A172 (cell line): ENCODE measurements at regions not wholly inside any gene's neighbourhood (a gene's known extent, or its start where the extent isn't known, plus 50 kb on each side); places are given as distances from the start of the nearest gene placed in this dataset.
A peak's percentile ranks its signal among the peaks of the same experiment; 100 is the strongest.

Experiments used
- DNase-seq: peaks from one replicate; pipeline ENCODE4 v3.0.0-alpha.2; 2015; ENCODE audit warnings: low spot score

DNA sequence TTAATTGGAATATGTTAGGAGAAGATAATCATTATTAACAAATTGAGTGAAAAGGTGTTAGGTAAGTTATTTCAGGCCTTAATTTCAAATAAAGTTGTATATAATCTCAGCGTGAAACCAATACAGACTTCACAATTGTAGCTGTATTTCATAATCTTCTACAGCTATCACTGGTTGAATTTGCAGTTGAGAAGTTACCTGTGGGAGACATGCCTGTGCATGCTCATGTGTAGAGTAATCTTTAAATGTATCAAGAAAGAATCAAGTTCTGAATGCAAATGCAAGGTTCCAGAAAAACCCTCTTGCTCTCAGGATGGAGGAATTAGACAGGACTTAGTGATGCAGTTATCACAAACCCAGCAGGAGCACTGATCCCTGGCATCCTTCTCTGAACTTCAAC, 938.4 kb upstream of the SLC10A2 start:
- DNase-seq, result no peak

GRCh38 chr13:104002216-104002615, 936.0 kb upstream of the SLC10A2 start:
- DNase-seq, result no peak

DNA sequence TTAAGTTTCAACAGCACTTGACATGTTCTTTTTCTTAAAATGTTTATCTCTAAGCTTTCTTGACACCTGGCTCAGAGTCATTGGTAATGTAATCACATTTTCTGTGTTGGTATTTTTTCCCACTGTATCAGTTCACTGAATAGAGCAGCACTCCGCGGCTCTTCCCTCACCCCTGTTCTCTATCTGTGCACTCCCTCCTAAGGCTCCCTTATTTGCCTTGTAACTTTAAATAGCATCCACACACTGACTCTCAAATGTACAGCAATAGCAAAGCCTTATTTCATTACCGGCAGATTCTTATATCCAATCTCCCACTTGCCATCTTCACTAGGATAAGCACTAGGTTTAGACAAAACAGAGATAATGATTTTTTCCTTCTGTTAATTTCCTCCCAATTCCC, 935.5 kb upstream of the SLC10A2 start:
- DNase-seq, result no peak

GRCh38 chr13:103996733-103997132, 930.5 kb upstream of the SLC10A2 start:
- DNase-seq, result no peak

DNA sequence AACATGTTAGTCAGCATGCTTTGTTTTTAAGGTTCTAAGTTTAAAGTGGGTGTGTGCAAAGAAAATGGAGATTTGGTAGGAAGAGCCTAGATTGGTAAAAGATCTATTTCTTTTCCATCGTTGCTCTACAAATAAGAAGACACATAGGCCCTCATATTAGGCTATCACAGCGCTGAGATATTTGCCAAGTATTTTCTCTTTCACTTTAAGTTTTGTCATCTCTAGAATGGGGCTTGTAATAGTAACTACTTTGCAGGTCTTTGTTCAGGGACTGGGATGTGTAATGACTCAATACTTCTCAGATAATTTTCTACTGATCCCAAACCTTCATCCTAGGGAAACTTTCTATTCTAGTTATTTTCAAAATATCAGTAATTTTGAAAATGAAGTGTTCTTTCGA, 917.7 kb upstream of the SLC10A2 start:
- no peak for DNase-seq

DNA sequence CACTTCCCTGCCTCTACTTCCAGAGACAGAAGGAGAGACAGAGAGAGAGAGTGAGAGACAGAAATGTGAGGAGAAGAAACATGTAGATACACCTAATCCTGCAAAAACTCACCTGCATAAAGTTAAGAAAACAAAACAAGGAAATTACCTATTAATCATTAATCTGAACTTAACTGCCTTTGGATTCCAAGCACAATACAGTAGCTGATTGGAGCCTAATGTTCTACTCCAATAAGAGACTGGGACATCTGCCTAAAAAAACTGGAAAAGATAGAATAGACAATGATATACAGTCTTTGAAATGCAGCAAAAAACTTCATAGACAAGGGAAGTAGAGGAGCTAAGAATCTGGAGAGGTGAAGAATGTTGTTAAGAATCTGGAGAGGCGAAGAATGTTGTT, 910.2 kb upstream of the SLC10A2 start:
- no peak for DNase-seq

DNA sequence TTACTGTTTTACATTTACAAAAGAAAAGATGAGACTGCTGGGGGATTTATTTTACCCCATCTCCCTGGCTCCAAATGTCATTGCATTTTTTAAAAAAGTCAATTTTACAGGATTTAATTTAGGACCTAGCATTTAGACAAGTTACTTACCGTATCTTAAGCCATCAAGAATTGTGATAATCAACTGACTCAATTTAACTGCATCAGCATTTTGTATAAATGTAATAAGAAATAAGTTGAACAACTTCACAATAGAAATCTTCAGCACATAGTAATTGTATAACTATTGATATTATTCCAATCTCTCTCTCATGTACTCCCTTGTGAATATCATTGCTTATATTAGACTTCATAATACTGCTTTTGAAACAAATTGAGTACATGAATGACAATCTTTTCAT, 907.5 kb upstream of the SLC10A2 start:
- DNase-seq, result no peak

DNA sequence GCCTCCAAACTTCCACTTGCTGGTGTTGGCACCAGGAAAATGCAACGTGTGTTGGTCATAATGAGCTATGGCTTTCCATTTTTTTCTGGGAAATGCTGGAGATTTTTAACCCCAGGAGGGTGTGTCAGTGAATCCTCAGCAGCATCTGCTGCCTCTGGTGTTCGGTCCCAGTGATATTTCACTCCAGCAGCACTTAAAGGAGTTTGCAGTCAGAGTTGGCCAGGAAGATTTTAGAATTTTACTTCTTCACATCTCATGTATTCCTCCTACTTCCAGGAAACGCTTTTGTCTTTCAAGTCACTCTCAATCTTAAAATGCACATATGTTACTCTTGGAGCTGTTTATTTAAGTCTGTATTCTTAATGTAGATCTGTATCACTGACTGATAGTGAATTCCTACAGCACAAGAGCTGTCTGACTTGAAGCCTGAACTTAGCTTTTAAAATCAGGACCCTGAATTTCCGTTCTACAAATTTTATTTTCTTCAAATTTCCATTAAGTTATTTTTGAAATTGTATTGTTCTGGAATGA, 903.4 kb upstream of the SLC10A2 start:
- no peak for DNase-seq

DNA sequence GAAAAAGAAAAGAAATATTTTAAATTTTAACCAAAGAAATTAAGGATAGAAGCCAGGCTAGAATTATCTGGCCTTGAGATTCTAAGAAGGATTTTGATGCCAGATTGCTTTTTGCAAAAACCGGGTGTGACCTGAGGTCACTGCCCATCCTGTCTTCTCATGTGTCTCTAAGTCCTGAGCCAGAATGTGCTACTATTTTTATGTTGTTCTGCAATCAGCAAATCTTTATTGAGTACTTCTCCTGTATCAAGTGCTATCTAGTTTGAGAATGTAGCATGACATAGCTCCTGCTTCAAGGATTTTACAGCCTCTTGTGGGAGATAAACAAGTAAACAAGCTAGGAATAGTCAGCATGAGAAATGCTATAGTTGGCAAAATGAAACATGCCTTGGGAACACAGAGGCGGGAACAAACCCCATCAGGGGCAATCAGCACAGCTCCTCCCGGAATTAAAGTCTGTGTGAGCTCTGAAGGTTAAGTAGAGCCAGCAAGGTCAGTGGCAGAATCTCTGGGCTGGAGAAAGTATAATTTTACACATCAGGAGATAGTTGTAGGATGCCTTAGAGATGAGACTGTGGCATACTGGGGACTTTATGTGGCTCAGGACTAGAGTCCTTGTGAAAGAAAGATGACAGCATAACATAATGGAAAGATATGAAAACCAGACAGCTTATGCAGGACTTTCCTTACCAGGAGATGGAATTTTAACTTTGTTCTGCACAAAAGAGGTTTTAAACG, 899.5 kb upstream of the SLC10A2 start:
- DNase-seq, result no peak

DNA sequence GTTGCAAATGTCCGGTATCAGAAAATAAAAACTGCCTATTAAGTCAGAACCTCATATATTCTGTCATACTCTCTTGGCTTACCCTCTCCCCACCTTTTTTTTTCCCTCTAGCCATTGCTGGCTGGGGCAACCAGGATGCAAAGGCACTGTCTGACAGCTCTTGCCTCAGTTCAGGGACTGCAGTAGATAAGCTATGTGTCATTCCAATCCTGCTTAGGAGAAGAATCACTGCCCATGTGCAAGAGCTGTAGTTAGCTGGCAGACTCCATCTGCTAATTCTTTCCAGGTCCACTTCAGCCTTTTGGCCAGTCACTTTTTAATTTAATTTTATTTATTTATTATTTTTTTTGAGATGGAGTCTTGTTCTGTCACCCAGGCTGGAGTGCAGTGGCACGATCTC, 895.6 kb upstream of the SLC10A2 start:
- no peak for DNase-seq

DNA sequence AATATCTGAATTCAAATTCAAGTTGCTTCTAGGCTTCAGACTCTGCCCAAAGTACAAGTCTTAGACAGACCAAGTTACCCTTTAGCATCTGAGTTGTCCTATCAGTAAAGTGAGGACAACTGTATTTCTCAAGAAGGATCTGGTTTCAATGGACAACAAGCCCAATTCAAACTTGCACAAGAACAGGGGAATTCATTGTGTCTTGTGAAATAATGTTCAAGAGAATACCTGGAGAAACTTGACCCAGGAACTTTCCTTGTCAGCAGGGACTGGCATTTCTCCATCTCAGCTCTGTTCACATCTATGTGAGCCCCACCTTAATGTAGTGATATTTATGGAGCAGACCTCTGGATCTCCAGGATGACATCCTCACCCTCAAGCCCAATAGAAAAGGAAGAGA, 894.9 kb upstream of the SLC10A2 start:
- no peak for DNase-seq

- DNase-seq, result no peak
These were observed 893.8 kb upstream of the SLC10A2 start for GRCh38 chr13:103960001-103960400.

- no peak for DNase-seq
These were observed 892.5 kb upstream of the SLC10A2 start for GRCh38 chr13:103958691-103959090.

- DNase-seq, result no peak
These were observed 891.7 kb upstream of the SLC10A2 start for GRCh38 chr13:103957939-103958338.

DNA sequence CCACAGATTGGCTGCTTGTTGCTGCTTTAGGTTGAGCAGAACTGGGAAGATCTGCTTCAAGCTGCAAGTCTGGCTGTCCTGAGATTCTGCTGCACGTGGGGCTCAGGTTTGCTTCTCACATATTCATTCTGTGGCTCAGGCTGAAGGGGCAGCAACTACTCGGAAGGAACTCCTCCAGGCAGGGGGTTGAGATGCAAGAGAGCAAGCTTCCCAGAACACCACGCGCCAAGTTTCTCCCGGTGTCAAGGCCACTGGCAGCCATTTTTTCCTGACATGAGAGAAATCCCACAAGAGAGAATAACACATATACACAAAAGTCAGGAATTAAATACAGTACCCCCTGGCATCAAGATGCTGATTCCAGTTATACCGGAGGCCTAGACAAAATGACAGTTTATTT, 887.6 kb upstream of the SLC10A2 start:
- no peak for DNase-seq

DNA sequence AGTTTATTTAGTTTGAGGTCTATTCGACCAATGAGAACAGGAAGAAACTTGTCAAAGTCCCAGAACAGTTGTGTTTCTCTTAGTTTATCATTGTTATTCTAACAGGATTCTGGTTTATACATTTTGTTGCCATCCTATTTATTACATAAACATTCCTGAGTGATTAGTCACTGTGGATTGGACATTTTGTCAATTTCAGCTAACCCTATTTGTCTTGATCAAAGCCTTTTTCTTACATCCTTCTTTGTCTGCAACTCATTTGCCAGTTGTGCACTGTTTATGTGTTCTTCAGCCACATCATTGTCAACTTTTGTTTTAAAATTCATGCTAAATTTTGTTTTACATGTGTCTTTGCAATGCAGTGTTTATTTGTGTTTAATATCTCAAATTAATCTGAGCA, 886.0 kb upstream of the SLC10A2 start:
- no peak for DNase-seq

DNA sequence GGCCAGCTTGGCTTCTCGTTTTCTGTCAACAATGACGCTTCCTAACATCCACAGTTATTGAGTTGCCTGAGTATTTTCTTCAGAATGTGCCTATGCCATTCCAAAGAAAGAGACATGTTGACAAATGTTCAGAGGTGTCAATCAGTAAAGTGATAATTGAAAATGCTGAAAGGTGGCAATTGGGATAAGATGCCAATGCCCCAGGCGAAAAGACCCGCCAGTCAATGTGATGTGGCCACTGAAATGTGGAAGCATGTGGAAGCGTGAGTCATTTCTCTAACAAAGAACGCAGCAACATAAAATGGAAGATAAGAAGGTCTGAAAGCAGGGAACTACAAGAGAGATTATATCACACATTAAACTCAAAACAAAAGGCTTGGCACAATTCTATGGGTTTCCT, 882.2 kb upstream of the SLC10A2 start:
- DNase-seq, result peak; percentile 16

DNA sequence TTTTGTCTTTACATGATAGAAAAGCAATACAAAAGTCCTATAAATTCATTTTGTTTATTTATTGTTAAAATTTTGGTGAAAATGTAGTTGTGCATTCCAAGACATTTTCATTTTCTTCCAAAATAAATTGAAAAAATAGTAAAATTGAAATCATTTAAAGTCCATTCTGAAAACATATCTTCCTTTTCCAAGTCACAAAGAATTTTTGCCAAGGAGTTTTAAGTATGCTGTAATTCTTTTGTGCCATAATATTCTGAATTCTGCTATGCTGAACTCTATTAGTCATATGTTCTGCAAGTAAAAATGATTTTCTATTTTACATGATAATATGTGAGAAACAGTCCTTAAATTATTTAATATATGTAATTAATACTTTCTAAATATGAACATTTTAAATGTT, 879.6 kb upstream of the SLC10A2 start:
- no peak for DNase-seq

GRCh38 chr13:103941506-103942140, 875.4 kb upstream of the SLC10A2 start:
- DNase-seq, result no peak

- no peak for DNase-seq
These were observed 868.9 kb upstream of the SLC10A2 start for GRCh38 chr13:103935117-103935516.

DNA sequence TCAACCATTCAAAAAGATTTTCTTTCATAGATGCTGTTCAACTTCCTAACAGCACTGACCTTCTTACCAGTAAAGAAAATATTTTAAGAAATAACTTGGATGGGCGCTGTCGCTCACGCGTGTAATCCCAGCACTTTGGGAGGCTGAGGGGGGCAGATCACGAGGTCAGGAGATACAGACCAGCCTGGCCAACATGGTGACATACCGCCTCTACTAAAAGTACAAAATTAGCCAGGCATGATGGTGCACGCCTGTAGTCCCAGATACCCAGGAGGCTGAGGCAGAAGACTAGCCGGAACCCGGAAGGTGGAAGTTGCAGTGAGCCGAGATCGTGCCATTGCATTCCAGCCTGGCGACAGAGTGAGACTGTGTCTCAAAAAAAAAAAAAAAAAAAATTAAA, 865.7 kb upstream of the SLC10A2 start:
- no peak for DNase-seq

- DNase-seq, result no peak
These were observed 865.2 kb upstream of the SLC10A2 start for GRCh38 chr13:103931331-103931845.

DNA sequence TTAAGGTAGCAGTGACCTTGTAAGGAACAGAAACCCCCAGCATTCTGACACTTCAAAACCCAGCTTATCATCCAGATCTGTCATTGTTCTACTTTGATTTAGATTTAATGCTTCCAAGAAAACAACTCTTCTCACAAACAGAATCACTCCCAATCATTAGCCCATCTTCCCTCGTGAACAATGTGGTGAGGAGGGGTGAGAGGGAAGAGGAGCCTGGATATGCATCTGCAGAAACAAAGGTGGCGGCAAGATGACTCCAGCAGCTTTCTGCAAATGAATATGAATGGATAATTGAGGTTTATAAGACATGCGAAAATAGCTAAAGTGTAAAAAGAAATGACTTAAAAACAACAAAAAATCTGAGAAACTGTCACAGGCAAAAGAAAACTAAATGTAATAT, 859.9 kb upstream of the SLC10A2 start:
- no peak for DNase-seq
